ENCODE measurements at regions not wholly inside any gene's neighbourhood (a gene's known extent, or its start where the extent isn't known, plus 50 kb on each side); places are given as distances from the start of the nearest gene placed in this dataset.
"Not testable (repeated sequence)": the region's sequence is repeated elsewhere in the genome, so short reads cannot be mapped to it uniquely, and the experiment has no call there.

GRCh38 chr12:9506746-9507145, 101.0 kb downstream of the KLRB1 start:
- POLR2A ChIA-PET = no interaction called here
- TF ChIP-seq ZC3H4 (CRISPR knock-in tag; IDR thresholded peaks at IDR 0.05; ENCODE audit: borderline replicate concordance) = no peak
- TF ChIP-seq ZSCAN5A (CRISPR knock-in tag; IDR thresholded peaks at IDR 0.05; ENCODE audit: borderline replicate concordance) = no peak
- TF ChIP-seq ARID5B (CRISPR knock-in tag; IDR thresholded peaks at IDR 0.05) = no peak

GRCh38 chr12:9503384-9503783, 104.3 kb downstream of the KLRB1 start:
- in situ Hi-C loops (cut with HindIII; ENCODE audit: extremely low pct_ligation_motif_present, low pct_unique_long_range_greater_than_20kb); H3K4me2 ChIP-seq (ENCODE audit: low read depth, low read length); H3K27me3 ChIP-seq (ENCODE audit: control insufficient read depth in 1 of 2, insufficient read depth in 2 of 2, low read length in 2 of 2); CTCF ChIA-PET (ENCODE audit: low intra/inter-chr PET ratio, low total read pairs); H3K36me3 ChIP-seq (replicated peaks in 1 of 2; ENCODE audit: control insufficient read depth in 1 of 2, insufficient read depth in 2 of 2, low read length in 2 of 2); DNase-seq (ENCODE audit: low spot score); H3K9ac ChIP-seq (ENCODE audit: insufficient read depth, low read depth, low read length); H3K4me1 ChIP-seq (ENCODE audit: insufficient read depth, low read length); intact Hi-C loops (cut with micrococcal nuclease; ENCODE audit: unreplicated experiment); H3K9me3 ChIP-seq (ENCODE audit: low read length); BruUV-seq (replicated peaks); H4K20me1 ChIP-seq (ENCODE audit: insufficient read depth, low read length); ATAC-seq; H3K79me2 ChIP-seq (ENCODE audit: insufficient read depth, low read length); POLR2A ChIA-PET; H3K4me3 ChIP-seq (replicated peaks in 1 of 3; ENCODE audit: insufficient read depth in 1 of 3, low read depth in 2 of 3, low read length in 3 of 3); H3K27ac ChIP-seq (ENCODE audit: extremely low read length, insufficient read depth, low read length); FAIRE-seq; H2AFZ ChIP-seq (ENCODE audit: low read length): not testable (repeated sequence)
- 74% methylated on average over 1 of the region's 2 CpGs for WGBS (ENCODE audit: low lambda C conversion rate)

More at GRCh38 chr12:9506746-9507145, 101.0 kb downstream of the KLRB1 start:
- Histone ChIP-seq H3K9me3 (ENCODE audit: low read length) (no peaks in the 10 kb centered on the region), H3K27me3 (ENCODE audit: control insufficient read depth in 1 of 2, insufficient read depth in 2 of 2, low read length in 2 of 2) (no peaks in the 10 kb centered on the region), H4K20me1 (ENCODE audit: insufficient read depth, low read length) (no peaks in the 10 kb centered on the region), H3K79me2 (ENCODE audit: insufficient read depth, low read length) (no peaks in the 10 kb centered on the region), H2AFZ (ENCODE audit: low read length) (no peak overlapping the region), H3K9ac (ENCODE audit: insufficient read depth, low read depth, low read length) (no peak overlapping the region), H3K4me3 (replicated peaks in 1 of 3; ENCODE audit: insufficient read depth in 1 of 3, low read depth in 2 of 3, low read length in 3 of 3) (no peak overlapping the region), H3K36me3 (replicated peaks in 1 of 2; ENCODE audit: control insufficient read depth in 1 of 2, insufficient read depth in 2 of 2, low read length in 2 of 2) (no peaks in the 10 kb centered on the region), H3K4me2 (ENCODE audit: low read depth, low read length) (no peak overlapping the region), H3K4me1 (ENCODE audit: insufficient read depth, low read length) (no peaks in the 10 kb centered on the region), H3K27ac (ENCODE audit: extremely low read length, insufficient read depth, low read length) (no peak overlapping the region)
- DNase-seq (ENCODE audit: low spot score) (no peak), FAIRE-seq (no peak), ATAC-seq (no peak)
- WGBS (ENCODE audit: low lambda C conversion rate) = 100% methylated on average over 1 of the region's 1 CpG
- CTCF ChIA-PET (ENCODE audit: low intra/inter-chr PET ratio, low total read pairs) = no interaction called here
- BruUV-seq (replicated peaks) = no TSS peak
- in situ Hi-C loops (cut with HindIII; ENCODE audit: extremely low pct_ligation_motif_present, low pct_unique_long_range_greater_than_20kb) = no loop called here
- intact Hi-C loops (cut with micrococcal nuclease; ENCODE audit: unreplicated experiment) = no loop called here

- DNase-seq (ENCODE audit: low spot score); H3K27me3 ChIP-seq (ENCODE audit: control insufficient read depth in 1 of 2, insufficient read depth in 2 of 2, low read length in 2 of 2); H3K4me1 ChIP-seq (ENCODE audit: insufficient read depth, low read length); CTCF ChIA-PET (ENCODE audit: low intra/inter-chr PET ratio, low total read pairs); H3K27ac ChIP-seq (ENCODE audit: extremely low read length, insufficient read depth, low read length); FAIRE-seq; H3K79me2 ChIP-seq (ENCODE audit: insufficient read depth, low read length); in situ Hi-C loops (cut with HindIII; ENCODE audit: extremely low pct_ligation_motif_present, low pct_unique_long_range_greater_than_20kb); H3K9ac ChIP-seq (ENCODE audit: insufficient read depth, low read depth, low read length); ATAC-seq; H4K20me1 ChIP-seq (ENCODE audit: insufficient read depth, low read length); intact Hi-C loops (cut with micrococcal nuclease; ENCODE audit: unreplicated experiment); H2AFZ ChIP-seq (ENCODE audit: low read length); H3K4me3 ChIP-seq (replicated peaks in 1 of 3; ENCODE audit: insufficient read depth in 1 of 3, low read depth in 2 of 3, low read length in 3 of 3); H3K9me3 ChIP-seq (ENCODE audit: low read length); POLR2A ChIA-PET; BruUV-seq (replicated peaks); H3K4me2 ChIP-seq (ENCODE audit: low read depth, low read length); H3K36me3 ChIP-seq (replicated peaks in 1 of 2; ENCODE audit: control insufficient read depth in 1 of 2, insufficient read depth in 2 of 2, low read length in 2 of 2): not testable (repeated sequence)
- 100% methylated on average over 1 of the region's 1 CpG for WGBS (ENCODE audit: low lambda C conversion rate)
These were observed 104.9 kb downstream of the KLRB1 start for GRCh38 chr12:9502845-9503244.
